Parathyroid adenoma (tissue), 2 donors: ENCODE measurements at regions not wholly inside any gene's neighbourhood (a gene's known extent, or its start where the extent isn't known, plus 50 kb on each side); places are given as distances from the start of the nearest gene placed in this dataset.
A peak's percentile ranks its signal among the peaks of the same experiment; 100 is the strongest.

Experiments
- H2AFZ ChIP-seq: fragments of 300-600 bp; sonication (generic); one replicate; pipeline ENCODE4 v1.7.0; 2017; ENCODE audit warnings: antibody characterized with exemption, mild to moderate bottlenecking
- H3K27ac ChIP-seq: fragments of 300-600 bp; sonication (generic); one replicate; pipeline ENCODE4 v1.7.0; 2017
- H3K27me3 ChIP-seq: fragments of 300-600 bp; sonication (generic); one replicate; pipeline ENCODE4 v1.7.0; 2017; ENCODE audit warnings: low read length; ENCODE audit not compliant: control insufficient read depth, insufficient read depth
- H3K36me3 ChIP-seq: fragments of 300-600 bp; sonication (generic); one replicate; pipeline ENCODE4 v1.7.0; 2017; ENCODE audit warnings: low read length; ENCODE audit not compliant: control insufficient read depth, insufficient read depth
- H3K4me1 ChIP-seq: fragments of 300-600 bp; sonication (generic); one replicate; pipeline ENCODE4 v1.7.0; 2017; ENCODE audit warnings: control low read depth
- H3K4me2 ChIP-seq: fragments of 300-600 bp; sonication (generic); one replicate; pipeline ENCODE4 v1.7.0; 2017; ENCODE audit warnings: low read length
- H3K4me3 ChIP-seq: fragments of 300-600 bp; sonication (generic); one replicate; pipeline ENCODE4 v1.7.0; 2017; ENCODE audit warnings: low read depth, low read length
- H3K79me2 ChIP-seq: fragments of 300-600 bp; sonication (generic); one replicate; pipeline ENCODE4 v1.7.0; 2017; ENCODE audit warnings: control low read depth
- H3K9ac ChIP-seq: fragments of 300-600 bp; sonication (generic); one replicate; pipeline ENCODE4 v1.7.0; 2017; ENCODE audit warnings: mild to moderate bottlenecking
- H3K9me3 ChIP-seq: fragments of 300-600 bp; sonication (generic); one replicate; pipeline ENCODE4 v1.7.0; 2017; ENCODE audit warnings: low read length; ENCODE audit not compliant: control insufficient read depth
- CTCF ChIP-seq: fragments of 300-600 bp; sonication (generic); IDR thresholded peaks from one replicate; pipeline ENCODE4 v1.7.0; 2017; ENCODE audit warnings: antibody characterized with exemption, mild to moderate bottlenecking
- donor health status: primary hyperparathyroidism.

GRCh38 chr6:28743271-28743789, 180.5 kb downstream of the TRIM27 start:
- no peak overlapping the region for H3K27ac ChIP-seq
- H3K9me3 ChIP-seq, result no peaks in the 10 kb centered on the region
- H3K36me3 ChIP-seq, result no peaks in the 10 kb centered on the region
- H2AFZ ChIP-seq, result no peak overlapping the region
- H3K27me3 ChIP-seq, result no peaks in the 10 kb centered on the region
- H3K4me3 ChIP-seq, result no peak overlapping the region
- H3K79me2 ChIP-seq, result no peaks in the 10 kb centered on the region
- H3K4me2 ChIP-seq, result no peak overlapping the region
- H3K9ac ChIP-seq, result no peak overlapping the region
- TF ChIP-seq CTCF, result no peak
- H3K4me1 ChIP-seq, result no peaks in the 10 kb centered on the region

GRCh38 chr6:28747083-28747630, 176.6 kb downstream of the TRIM27 start:
- Histone ChIP-seq H3K9ac (no peak overlapping the region), H3K36me3 (no peaks in the 10 kb centered on the region), H3K27ac (no peak overlapping the region), H3K4me2 (no peak overlapping the region), H3K4me1 (no peaks in the 10 kb centered on the region), H3K79me2 (no peaks in the 10 kb centered on the region), H3K9me3 (no peaks in the 10 kb centered on the region), H2AFZ (no peak overlapping the region), H3K27me3 (no peaks in the 10 kb centered on the region), H3K4me3 (no peak overlapping the region)
- TF ChIP-seq CTCF, result no peak

GRCh38 chr6:28747631-28748157, 176.1 kb downstream of the TRIM27 start:
- Histone ChIP-seq H3K4me2 (no peak overlapping the region), H3K9me3 (no peaks in the 10 kb centered on the region), H2AFZ (no peak overlapping the region), H3K4me3 (no peak overlapping the region), H3K4me1 (no peaks in the 10 kb centered on the region), H3K27ac (no peak overlapping the region), H3K36me3 (no peaks in the 10 kb centered on the region), H3K27me3 (no peaks in the 10 kb centered on the region), H3K9ac (no peak overlapping the region), H3K79me2 (no peaks in the 10 kb centered on the region)
- no peak for TF ChIP-seq CTCF

GRCh38 chr6:28748192-28748591, 175.6 kb downstream of the TRIM27 start:
- no peaks in the 10 kb centered on the region for H3K36me3 ChIP-seq
- TF ChIP-seq CTCF, result no peak
- no peaks in the 10 kb centered on the region for H3K27me3 ChIP-seq
- no peak overlapping the region for H3K4me3 ChIP-seq
- peak overlapping the region; percentile 5 for H3K9ac ChIP-seq
- no peaks in the 10 kb centered on the region for H3K79me2 ChIP-seq
- H3K4me2 ChIP-seq, result no peak overlapping the region
- H3K4me1 ChIP-seq, result no peaks in the 10 kb centered on the region
- no peak overlapping the region for H2AFZ ChIP-seq
- no peak overlapping the region for H3K27ac ChIP-seq
- H3K9me3 ChIP-seq, result no peaks in the 10 kb centered on the region

GRCh38 chr6:28750926-28751458, 172.8 kb downstream of the TRIM27 start:
- Histone ChIP-seq H2AFZ (no peak overlapping the region), H3K27ac (no peak overlapping the region), H3K9ac (no peak overlapping the region), H3K36me3 (no peaks in the 10 kb centered on the region), H3K4me3 (no peak overlapping the region), H3K9me3 (no peaks in the 10 kb centered on the region), H3K27me3 (no peaks in the 10 kb centered on the region), H3K4me2 (no peak overlapping the region), H3K4me1 (no peaks in the 10 kb centered on the region), H3K79me2 (no peaks in the 10 kb centered on the region)
- no peak for TF ChIP-seq CTCF
